GM12892 (cell line): ENCODE measurements at regions not wholly inside any gene's neighbourhood (a gene's known extent, or its start where the extent isn't known, plus 50 kb on each side); places are given as distances from the start of the nearest gene placed in this dataset.

Experiments
- POLR2A ChIP-seq: IDR thresholded peaks from 2 replicates; pipeline ENCODE4 v1.6.1; 2011; ENCODE audit warnings: low read depth, low read length, control low read depth
- TAF1 ChIP-seq: IDR thresholded peaks from 2 replicates; pipeline ENCODE4 v1.6.1; 2011; ENCODE audit warnings: low read depth, mild to moderate bottlenecking, control low read depth, low read length, borderline replicate concordance

GRCh38 chr11:12318791-12319438 lies 58.5 kb upstream of the PARVA start:
- TF ChIP-seq POLR2A: no peak
- no peak for TF ChIP-seq TAF1
